Mesenchymal stem cell (in vitro differentiated cells and primary cell): ENCODE measurements at regions not wholly inside any gene's neighbourhood (a gene's known extent, or its start where the extent isn't known, plus 50 kb on each side); places are given as distances from the start of the nearest gene placed in this dataset.
"Not testable (repeated sequence)": the region's sequence is repeated elsewhere in the genome, so short reads cannot be mapped to it uniquely, and the experiment has no call there.

Experiments
- DNase-seq: peaks from one replicate; pipeline ENCODE4 v3.0.0-alpha.2; 2013
- H2AFZ ChIP-seq: one replicate; pipeline ENCODE4 v1.6.1; 2013; ENCODE audit warnings: low read depth, mild to moderate bottlenecking, control low read depth, inconsistent platforms, low read length, moderate library complexity
- H2AK5ac ChIP-seq: 2 replicates; pipeline ENCODE4 v1.6.1; 2013; ENCODE audit warnings: low read length, moderate library complexity, mild to moderate bottlenecking, inconsistent platforms; ENCODE audit not compliant: severe bottlenecking
- H2BK120ac ChIP-seq: one replicate; pipeline ENCODE4 v1.6.1; 2013; ENCODE audit warnings: low read depth, mild to moderate bottlenecking, inconsistent platforms, low read length, moderate library complexity
- H2BK12ac ChIP-seq, 2 experiments: one replicate each; pipeline ENCODE4 v1.6.1; 2013; ENCODE audit warnings: inconsistent platforms in 2 of 2, low read length in 2 of 2, mild to moderate bottlenecking in 2 of 2, moderate library complexity in 2 of 2, control low read depth in 1 of 2
- H2BK15ac ChIP-seq: one replicate; pipeline ENCODE4 v1.6.1; 2013; ENCODE audit warnings: mild to moderate bottlenecking, low read depth, inconsistent platforms; ENCODE audit not compliant: poor library complexity, severe bottlenecking
- H2BK5ac ChIP-seq: 2 replicates; pipeline ENCODE4 v1.6.1; 2013; ENCODE audit warnings: low read depth, mild to moderate bottlenecking, low read length, control low read depth, inconsistent platforms; ENCODE audit not compliant: poor library complexity, severe bottlenecking
- H3K14ac ChIP-seq, 2 experiments: one replicate each; pipeline ENCODE4 v1.6.1; 2013; ENCODE audit warnings: inconsistent platforms in 2 of 2, low read length in 2 of 2, control low read depth in 1 of 2, mild to moderate bottlenecking in 1 of 2, moderate library complexity in 1 of 2
- H3K18ac ChIP-seq, 2 experiments: one replicate each; pipeline ENCODE4 v1.6.1; 2013; ENCODE audit warnings: inconsistent platforms in 2 of 2, low read length in 2 of 2, control low read depth in 1 of 2, low read depth in 1 of 2, mild to moderate bottlenecking in 1 of 2
- H3K23ac ChIP-seq, 2 experiments: one replicate each; pipeline ENCODE4 v1.6.1; 2013; ENCODE audit warnings: inconsistent platforms in 2 of 2, low read length in 2 of 2, mild to moderate bottlenecking in 2 of 2, moderate library complexity in 2 of 2, control low read depth in 1 of 2
- H3K27ac ChIP-seq: 2 replicates; pipeline ENCODE4 v1.5.1; 2013; ENCODE audit warnings: mild to moderate bottlenecking, moderate library complexity, low read length, control low read depth, inconsistent platforms; ENCODE audit not compliant: poor library complexity, severe bottlenecking
- H3K27me3 ChIP-seq, 2 experiments: 2 replicates each; pipeline versions ENCODE4 v1.6.1 to v1.7.0; 2013; ENCODE audit warnings: low read length in 2 of 2, mild to moderate bottlenecking in 2 of 2, moderate library complexity in 2 of 2, control low read depth in 1 of 2, inconsistent platforms in 1 of 2; ENCODE audit not compliant: control insufficient read depth in 1 of 2, insufficient read depth in 1 of 2
- H3K36me3 ChIP-seq, 2 experiments: 2 replicates each; pipeline versions ENCODE4 v1.6.1 to v1.7.0; 2013; ENCODE audit warnings: low read length in 2 of 2, control low read depth in 1 of 2, inconsistent platforms in 1 of 2, low read depth in 1 of 2, mild to moderate bottlenecking in 1 of 2; ENCODE audit not compliant: insufficient read depth in 2 of 2, control insufficient read depth in 1 of 2
- H3K4ac ChIP-seq, 2 experiments: one replicate each; pipeline ENCODE4 v1.6.1; 2013; ENCODE audit warnings: inconsistent platforms in 2 of 2, low read length in 2 of 2, mild to moderate bottlenecking in 2 of 2, moderate library complexity in 2 of 2, control low read depth in 1 of 2, low read depth in 1 of 2
- H3K4me1 ChIP-seq: 2 replicates; pipeline ENCODE4 v1.6.1; 2013; ENCODE audit warnings: low read depth, low read length, control low read depth; ENCODE audit not compliant: control insufficient read depth, insufficient read depth
- H3K4me2 ChIP-seq: 2 replicates; pipeline ENCODE4 v1.6.1; 2013; ENCODE audit warnings: low read length, mild to moderate bottlenecking, inconsistent platforms; ENCODE audit not compliant: poor library complexity, severe bottlenecking
- H3K4me3 ChIP-seq, 2 experiments: 2 replicates each; pipeline versions ENCODE4 v1.5.1 to v1.7.0; 2013; ENCODE audit warnings: low read length in 2 of 2, mild to moderate bottlenecking in 2 of 2, control low read depth in 1 of 2, low read depth in 1 of 2; ENCODE audit not compliant: insufficient read depth in 1 of 2
- H3K79me1 ChIP-seq: replicated peaks from 2 replicates; pipeline ENCODE4 v1.6.1; 2013; ENCODE audit warnings: mild to moderate bottlenecking, control low read depth, low read length, inconsistent platforms; ENCODE audit not compliant: poor library complexity, severe bottlenecking
- H3K9ac ChIP-seq: 2 replicates; pipeline ENCODE4 v1.7.0; 2013; ENCODE audit warnings: mild to moderate bottlenecking, low read length, moderate library complexity
- H3K9me3 ChIP-seq: 2 replicates; pipeline ENCODE4 v1.7.0; 2013; ENCODE audit warnings: mild to moderate bottlenecking, low read length; ENCODE audit not compliant: control insufficient read depth
- H4K8ac ChIP-seq: one replicate; pipeline ENCODE4 v1.6.1; 2013; ENCODE audit warnings: inconsistent platforms, mild to moderate bottlenecking, low read length, moderate library complexity
- H4K91ac ChIP-seq: one replicate; pipeline ENCODE4 v1.6.1; 2013; ENCODE audit warnings: mild to moderate bottlenecking, low read length, inconsistent platforms
- WGBS: methylation state at CpG from one replicate; pipeline ENCODE4 v1.1.7; 2013; ENCODE audit warnings: mixed read lengths; 5-methylcytosine and 5-hydroxymethylcytosine counted together

DNA sequence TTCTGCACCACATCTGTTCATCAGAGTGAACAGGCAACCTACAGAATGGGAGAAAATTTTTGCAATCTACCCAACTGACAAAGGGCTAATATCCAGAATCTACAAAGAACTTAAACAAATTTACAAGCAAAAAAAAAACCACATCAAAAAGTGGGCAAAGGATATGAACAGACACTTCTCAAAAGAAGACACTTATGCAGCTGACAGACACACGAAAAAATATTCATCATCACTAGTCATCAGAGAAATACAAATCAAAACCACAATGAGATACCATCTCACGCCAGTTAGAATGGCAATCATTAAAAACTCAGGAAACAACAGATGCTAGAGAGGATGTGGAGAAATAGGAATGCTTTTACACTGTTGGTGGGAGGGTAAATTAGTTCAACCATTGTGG lies 59.1 kb upstream of the UBE2E2 start:
- not testable (repeated sequence) for H3K4me1 ChIP-seq, H3K23ac ChIP-seq, H3K14ac ChIP-seq, H3K4me3 ChIP-seq, H3K79me1 ChIP-seq, H3K4me2 ChIP-seq, H2AFZ ChIP-seq, H2BK5ac ChIP-seq, H3K27me3 ChIP-seq, H2AK5ac ChIP-seq, H3K9me3 ChIP-seq, H3K27ac ChIP-seq, H4K8ac ChIP-seq, H3K18ac ChIP-seq, H2BK15ac ChIP-seq, H2BK12ac ChIP-seq, H3K9ac ChIP-seq, H3K4ac ChIP-seq, H4K91ac ChIP-seq, H3K36me3 ChIP-seq, DNase-seq, H2BK120ac ChIP-seq
- WGBS = no CpG with 5 or more reads among the region's 2 CpGs

- Histone ChIP-seq H2AK5ac (no peak overlapping the region), H2AFZ (no peak overlapping the region)
- WGBS = 83% methylated on average over 1 of the region's 2 CpGs
Measured at GRCh38 chr3:23146163-23146562, 57.0 kb upstream of the UBE2E2 start.

GRCh38 chr3:23152989-23153388 lies 50.1 kb upstream of the UBE2E2 start:
- Histone ChIP-seq H3K23ac (no peak overlapping the region), H3K27ac (no peak overlapping the region), H4K8ac (no peak overlapping the region), H3K4me2 (no peak overlapping the region), H2BK15ac (no peak overlapping the region), H3K27me3 (no peaks in the 10 kb centered on the region), H2BK5ac (no peak overlapping the region), H2BK12ac (no peak overlapping the region), H3K4ac (no peak overlapping the region), H2AFZ (no peak overlapping the region), H4K91ac (no peak overlapping the region), H2BK120ac (no peak overlapping the region), H3K9me3 (peaks cover 8% of the 10 kb centered on the region), H2AK5ac (no peak overlapping the region), H3K4me1 (no peaks in the 10 kb centered on the region), H3K36me3 (no peaks in the 10 kb centered on the region), H3K79me1 (no peaks in the 10 kb centered on the region), H3K9ac (no peak overlapping the region), H3K14ac (no peak overlapping the region), H3K18ac (no peak overlapping the region), H3K4me3 (no peak overlapping the region)
- no peak for DNase-seq

More at GRCh38 chr3:23146163-23146562, 57.0 kb upstream of the UBE2E2 start:
- no peaks in the 10 kb centered on the region for H3K4me1 ChIP-seq
- H2BK12ac ChIP-seq = no peak overlapping the region
- H3K27me3 ChIP-seq = no peaks in the 10 kb centered on the region
- H3K4ac ChIP-seq = no peak overlapping the region
- H3K9me3 ChIP-seq = no peaks in the 10 kb centered on the region
- H3K79me1 ChIP-seq = no peaks in the 10 kb centered on the region
- H2BK5ac ChIP-seq = no peak overlapping the region
- no peak overlapping the region for H3K18ac ChIP-seq
- no peaks in the 10 kb centered on the region for H3K36me3 ChIP-seq
- no peak overlapping the region for H3K23ac ChIP-seq
- no peak overlapping the region for H2BK15ac ChIP-seq
- no peak overlapping the region for H4K91ac ChIP-seq
- DNase-seq = no peak
- no peak overlapping the region for H3K14ac ChIP-seq
- no peak overlapping the region for H3K4me2 ChIP-seq
- H4K8ac ChIP-seq = no peak overlapping the region
- H2BK120ac ChIP-seq = no peak overlapping the region
- no peak overlapping the region for H3K4me3 ChIP-seq
- no peak overlapping the region for H3K27ac ChIP-seq
- no peak overlapping the region for H3K9ac ChIP-seq
